Karpas-422 (cell line): ENCODE measurements at regions not wholly inside any gene's neighbourhood (a gene's known extent, or its start where the extent isn't known, plus 50 kb on each side); places are given as distances from the start of the nearest gene placed in this dataset.
"Not testable (repeated sequence)": the region's sequence is repeated elsewhere in the genome, so short reads cannot be mapped to it uniquely, and the experiment has no call there.

Experiments
- DNase-seq: peaks from one replicate; pipeline ENCODE4 v3.0.0-alpha.2; 2015
- H2AFZ ChIP-seq: fragments of 200-600 bp; sonication (generic); 2 replicates; pipeline ENCODE4 v1.6.1; 2014; ENCODE audit warnings: antibody characterized with exemption, low read length, mixed read lengths
- H3K27ac ChIP-seq: fragments of 200-600 bp; sonication (generic); 2 replicates; pipeline ENCODE4 v1.5.1; 2014; ENCODE audit warnings: mild to moderate bottlenecking, low read length, moderate library complexity
- H3K27me3 ChIP-seq: fragments of 200-600 bp; sonication (generic); 2 replicates; pipeline ENCODE4 v1.6.1; 2014; ENCODE audit warnings: low read length, mixed read lengths
- H3K36me3 ChIP-seq: fragments of 200-600 bp; sonication (generic); 2 replicates; pipeline ENCODE4 v1.6.1; 2014; ENCODE audit warnings: low read length, mixed read lengths; ENCODE audit not compliant: insufficient read depth
- H3K4me1 ChIP-seq: fragments of 200-600 bp; sonication (generic); 2 replicates; pipeline ENCODE4 v1.6.1; 2014; ENCODE audit warnings: mild to moderate bottlenecking, low read length, mixed read lengths
- H3K4me2 ChIP-seq: fragments of 200-600 bp; sonication (generic); 2 replicates; pipeline ENCODE4 v1.6.1; 2014; ENCODE audit warnings: low read length, low read depth, mild to moderate bottlenecking; ENCODE audit not compliant: poor library complexity, severe bottlenecking
- H3K4me3 ChIP-seq: fragments of 200-600 bp; sonication (generic); 2 replicates; pipeline ENCODE4 v1.5.1; 2014; ENCODE audit warnings: mild to moderate bottlenecking, antibody characterized with exemption, low read length, mixed read lengths
- H3K79me2 ChIP-seq: fragments of 200-600 bp; sonication (generic); 2 replicates; pipeline ENCODE4 v1.6.1; 2014; ENCODE audit warnings: mild to moderate bottlenecking, low read length, mixed read lengths
- H3K9ac ChIP-seq: fragments of 200-600 bp; sonication (generic); 2 replicates; pipeline ENCODE4 v1.6.0; 2014; ENCODE audit warnings: low read length
- H3K9me2 ChIP-seq: fragments of 200-600 bp; sonication (generic), shearing (Covaris generic); replicated peaks from 2 replicates; pipeline ENCODE4 v1.6.0; 2014; ENCODE audit warnings: mild to moderate bottlenecking, low read length, moderate library complexity; ENCODE audit not compliant: insufficient read depth
- H3K9me3 ChIP-seq: fragments of 300-700, 200-600 bp; sonication (generic); 2 replicates; pipeline ENCODE4 v1.6.1; 2014; ENCODE audit warnings: low read length, mixed read lengths
- H4K20me1 ChIP-seq: fragments of 200-600 bp; sonication (generic); 2 replicates; pipeline ENCODE4 v1.6.1; 2014; ENCODE audit warnings: mild to moderate bottlenecking, antibody characterized with exemption, low read length, low read depth; ENCODE audit not compliant: insufficient read depth

- H3K36me3 ChIP-seq, H3K4me3 ChIP-seq, H3K4me1 ChIP-seq, H3K27ac ChIP-seq, H3K9me3 ChIP-seq, H3K9me2 ChIP-seq, H3K4me2 ChIP-seq, H3K27me3 ChIP-seq, H4K20me1 ChIP-seq, H3K9ac ChIP-seq, H2AFZ ChIP-seq, H3K79me2 ChIP-seq, DNase-seq: not testable (repeated sequence)
Observed at GRCh38 chr4:16393216-16393615, 166.9 kb upstream of the TAPT1 start.

GRCh38 chr4:16391196-16391595 lies 164.9 kb upstream of the TAPT1 start:
- H3K27me3 ChIP-seq, result no peaks in the 10 kb centered on the region
- H3K9ac ChIP-seq, result no peak overlapping the region
- no peak overlapping the region for H3K4me3 ChIP-seq
- no peaks in the 10 kb centered on the region for H3K36me3 ChIP-seq
- H3K27ac ChIP-seq, result no peak overlapping the region
- no peaks in the 10 kb centered on the region for H3K9me2 ChIP-seq
- no peaks in the 10 kb centered on the region for H3K4me1 ChIP-seq
- no peaks in the 10 kb centered on the region for H3K9me3 ChIP-seq
- no peaks in the 10 kb centered on the region for H4K20me1 ChIP-seq
- no peaks in the 10 kb centered on the region for H3K79me2 ChIP-seq
- no peak for DNase-seq
- no peak overlapping the region for H3K4me2 ChIP-seq
- no peak overlapping the region for H2AFZ ChIP-seq

GRCh38 chr4:16387448-16387847 lies 161.2 kb upstream of the TAPT1 start:
- no peaks in the 10 kb centered on the region for H3K9me2 ChIP-seq

GRCh38 chr4:16386711-16387320 lies 160.5 kb upstream of the TAPT1 start:
- H4K20me1 ChIP-seq, result no peaks in the 10 kb centered on the region
- no peak overlapping the region for H3K27ac ChIP-seq
- no peaks in the 10 kb centered on the region for H3K9me2 ChIP-seq
- no peaks in the 10 kb centered on the region for H3K79me2 ChIP-seq
- H3K36me3 ChIP-seq, result no peaks in the 10 kb centered on the region
- no peak for DNase-seq
- no peak overlapping the region for H3K4me2 ChIP-seq
- no peak overlapping the region for H3K4me3 ChIP-seq
- no peak overlapping the region for H2AFZ ChIP-seq
- peaks cover 2% of the 10 kb centered on the region; the same call in 1 of the 2 replicates for H3K27me3 ChIP-seq
- H3K9ac ChIP-seq, result no peak overlapping the region
- no peaks in the 10 kb centered on the region for H3K9me3 ChIP-seq
- no peaks in the 10 kb centered on the region for H3K4me1 ChIP-seq

More at GRCh38 chr4:16387448-16387847, 161.2 kb upstream of the TAPT1 start:
- Histone ChIP-seq H4K20me1 (no peaks in the 10 kb centered on the region), H3K4me2 (no peak overlapping the region), H3K27me3 (peaks cover 2% of the 10 kb centered on the region; the same call in 1 of the 2 replicates), H3K36me3 (no peaks in the 10 kb centered on the region), H3K4me1 (no peaks in the 10 kb centered on the region), H3K9ac (no peak overlapping the region), H3K4me3 (no peak overlapping the region), H3K27ac (no peak overlapping the region), H2AFZ (no peak overlapping the region), H3K79me2 (no peaks in the 10 kb centered on the region), H3K9me3 (no peaks in the 10 kb centered on the region)
- DNase-seq, result no peak

- Histone ChIP-seq H3K79me2 (no peaks in the 10 kb centered on the region), H3K27me3 (peaks cover 2% of the 10 kb centered on the region; the same call in 1 of the 2 replicates), H3K9ac (no peak overlapping the region), H2AFZ (no peak overlapping the region), H3K9me2 (no peaks in the 10 kb centered on the region), H3K9me3 (no peaks in the 10 kb centered on the region), H3K4me2 (no peak overlapping the region), H3K36me3 (no peaks in the 10 kb centered on the region), H3K4me3 (no peak overlapping the region), H4K20me1 (no peaks in the 10 kb centered on the region), H3K4me1 (no peaks in the 10 kb centered on the region), H3K27ac (no peak overlapping the region)
- DNase-seq, result no peak
Observed at GRCh38 chr4:16384576-16384975, 158.3 kb upstream of the TAPT1 start.

GRCh38 chr4:16382571-16382970 lies 156.3 kb upstream of the TAPT1 start:
- Histone ChIP-seq H3K9me2 (no peaks in the 10 kb centered on the region), H3K36me3 (no peaks in the 10 kb centered on the region), H3K9ac (no peak overlapping the region), H3K27ac (no peak overlapping the region), H3K9me3 (no peaks in the 10 kb centered on the region), H2AFZ (no peak overlapping the region), H3K4me1 (no peaks in the 10 kb centered on the region), H3K4me2 (no peak overlapping the region), H3K4me3 (no peak overlapping the region), H3K27me3 (peaks cover 2% of the 10 kb centered on the region; the same call in 1 of the 2 replicates), H3K79me2 (no peaks in the 10 kb centered on the region), H4K20me1 (no peaks in the 10 kb centered on the region)
- no peak for DNase-seq

GRCh38 chr4:16377887-16378286 lies 151.6 kb upstream of the TAPT1 start:
- Histone ChIP-seq H3K36me3 (no peaks in the 10 kb centered on the region), H3K4me3 (no peak overlapping the region), H3K9ac (no peak overlapping the region), H3K4me2 (no peak overlapping the region), H3K27ac (no peak overlapping the region), H3K27me3 (peaks cover under 1% of the 10 kb centered on the region; the same call in 1 of the 2 replicates), H4K20me1 (no peaks in the 10 kb centered on the region), H3K4me1 (no peaks in the 10 kb centered on the region), H3K79me2 (no peaks in the 10 kb centered on the region), H3K9me3 (no peaks in the 10 kb centered on the region), H2AFZ (no peak overlapping the region), H3K9me2 (no peaks in the 10 kb centered on the region)
- no peak for DNase-seq

GRCh38 chr4:16365036-16365569 lies 138.8 kb upstream of the TAPT1 start:
- Histone ChIP-seq H3K36me3 (no peaks in the 10 kb centered on the region), H3K4me2 (no peak overlapping the region), H3K27me3 (no peaks in the 10 kb centered on the region), H3K4me1 (no peaks in the 10 kb centered on the region), H2AFZ (no peak overlapping the region), H3K4me3 (no peak overlapping the region), H3K9me3 (no peaks in the 10 kb centered on the region), H3K9ac (no peak overlapping the region), H4K20me1 (no peaks in the 10 kb centered on the region), H3K79me2 (no peaks in the 10 kb centered on the region), H3K9me2 (no peaks in the 10 kb centered on the region), H3K27ac (no peak overlapping the region)
- DNase-seq, result no peak
